Naive thymus-derived CD4-positive, alpha-beta T cell (primary cell): ENCODE measurements at regions not wholly inside any gene's neighbourhood (a gene's known extent, or its start where the extent isn't known, plus 50 kb on each side); places are given as distances from the start of the nearest gene placed in this dataset.
"Not testable (repeated sequence)": the region's sequence is repeated elsewhere in the genome, so short reads cannot be mapped to it uniquely, and the experiment has no call there.

Source experiments
- ATAC-seq: fragments of 150-1000 bp; cut with Tn5 transposase; 2 replicates; pipeline ENCODE4 v1.10.0; 2021; ENCODE audit warnings: mild to moderate bottlenecking, moderate library complexity
- CTCF ChIA-PET: fragments of 350-600 bp; sonication (Branson Sonifier 250); formaldehyde crosslinking; loops from one replicate; lab custom pipeline; 2021; ENCODE audit warnings: antibody characterized with exemption; lab: Charles Lee
- POLR2A ChIA-PET: fragments of 350-600 bp; sonication (Branson Sonifier 250); formaldehyde crosslinking; loops from one replicate; lab custom pipeline; 2021; ENCODE audit warnings: antibody characterized with exemption, inconsistent platforms; lab: Charles Lee
- DNase-seq, 9 donors: peaks; one replicate each; pipeline versions ENCODE4 v3.0.0 to v3.0.0-alpha.2; 2020 to 2022; ENCODE audit warnings: mixed read lengths in 1 of 9
- H3K27ac ChIP-seq: one replicate; pipeline ENCODE4 v1.7.0; 2013; ENCODE audit warnings: mild to moderate bottlenecking, low read depth, low read length, moderate library complexity
- H3K27me3 ChIP-seq, 2 donors: one replicate each; pipeline ENCODE4 v1.7.0; 2013; ENCODE audit warnings: low read length in 2 of 2, mild to moderate bottlenecking in 2 of 2, moderate library complexity in 2 of 2; ENCODE audit not compliant: control insufficient read depth in 2 of 2, insufficient read depth in 2 of 2
- H3K36me3 ChIP-seq, 3 experiments: 1 replicate in 2 of 3; 2 replicates in 1 of 3; pipeline ENCODE4 v1.7.0; 2013; ENCODE audit warnings: low read length in 3 of 3, mild to moderate bottlenecking in 3 of 3, moderate library complexity in 1 of 3; ENCODE audit not compliant: insufficient read depth in 3 of 3, control insufficient read depth in 2 of 3
- H3K4me1 ChIP-seq, 2 donors: one replicate each; pipeline ENCODE4 v1.7.0; 2013; ENCODE audit warnings: low read length in 2 of 2, mild to moderate bottlenecking in 2 of 2, moderate library complexity in 1 of 2; ENCODE audit not compliant: control insufficient read depth in 2 of 2, insufficient read depth in 2 of 2
- H3K4me3 ChIP-seq: 2 replicates; pipeline ENCODE4 v1.7.0; 2013; ENCODE audit warnings: mild to moderate bottlenecking, low read length
- H3K9me3 ChIP-seq, 3 experiments: 1 replicate in 2 of 3; 2 replicates in 1 of 3; pipeline ENCODE4 v1.7.0; 2013; ENCODE audit warnings: low read length in 3 of 3; ENCODE audit not compliant: control insufficient read depth in 2 of 3
- H3K27ac Mint-ChIP-seq, 9 donors: one replicate each; pipeline ENCODE4 v1.8.0; 2020 to 2022; ENCODE audit warnings: mixed read lengths in 9 of 9, mild to moderate bottlenecking in 8 of 9, moderate library complexity in 5 of 9, inconsistent platforms in 2 of 9
- H3K27me3 Mint-ChIP-seq, 5 donors: one replicate each; pipeline ENCODE4 v1.8.0; 2021 to 2022; ENCODE audit warnings: mixed read lengths in 5 of 5, mild to moderate bottlenecking in 1 of 5
- H3K36me3 Mint-ChIP-seq, 5 donors: one replicate each; pipeline ENCODE4 v1.8.0; 2020 to 2022; ENCODE audit warnings: mixed read lengths in 5 of 5, mild to moderate bottlenecking in 3 of 5, inconsistent platforms in 1 of 5
- H3K4me1 Mint-ChIP-seq, 7 donors: one replicate each; pipeline ENCODE4 v1.8.0; 2020 to 2022; ENCODE audit warnings: mixed read lengths in 7 of 7, mild to moderate bottlenecking in 3 of 7, inconsistent platforms in 1 of 7
- H3K4me3 Mint-ChIP-seq, 10 donors: one replicate each; pipeline ENCODE4 v1.8.0; 2020 to 2022; ENCODE audit warnings: mild to moderate bottlenecking in 10 of 10, mixed read lengths in 10 of 10, moderate library complexity in 6 of 10, inconsistent platforms in 2 of 10
- H3K9me3 Mint-ChIP-seq, 11 donors: one replicate each; pipeline ENCODE4 v1.8.0; 2020 to 2022; ENCODE audit warnings: mixed read lengths in 11 of 11, mild to moderate bottlenecking in 4 of 11, inconsistent platforms in 1 of 11, moderate library complexity in 1 of 11
- intact Hi-C, 2 donors: fragments of 100-400 bp; cut with micrococcal nuclease; formaldehyde crosslinking; loops; one replicate each; pipeline ENCODE4 v1.15.1; 2023

- Mint-ChIP-seq H3K9me3 (peaks cover 0 to 15% (median 4%) of the 10 kb centered on the region in 11 donors), H3K27me3 (no peaks in the 10 kb centered on the region), H3K36me3 (no peaks in the 10 kb centered on the region), H3K4me1 (no peaks in the 10 kb centered on the region), H3K4me3 (no peak overlapping the region), H3K27ac (no peak overlapping the region)
- no peaks in the 10 kb centered on the region for H3K36me3 ChIP-seq
- no peaks in the 10 kb centered on the region for H3K27me3 ChIP-seq
- no peak overlapping the region for H3K4me3 ChIP-seq
- POLR2A ChIA-PET, result no interaction called here
- H3K4me1 ChIP-seq, result no peaks in the 10 kb centered on the region
- H3K27ac ChIP-seq, result no peak overlapping the region
- ATAC-seq (no peak), DNase-seq (no peak)
- CTCF ChIA-PET, result no interaction called here
- no peaks in the 10 kb centered on the region for H3K9me3 ChIP-seq
- intact Hi-C loops, result no loop called here
These were observed 636.0 kb upstream of the TPK1 start for GRCh38 chr7:145471883-145472282.

GRCh38 chr7:145464287-145464686, 628.4 kb upstream of the TPK1 start:
- Histone ChIP-seq H3K4me1 (no peaks in the 10 kb centered on the region), H3K27ac (no peak overlapping the region), H3K36me3 (no peaks in the 10 kb centered on the region), H3K27me3 (no peaks in the 10 kb centered on the region), H3K4me3 (no peak overlapping the region), H3K9me3 (no peaks in the 10 kb centered on the region)
- ATAC-seq, result no peak
- Mint-ChIP-seq H3K4me3 (no peak overlapping the region), H3K9me3 (peaks cover 0 to 17% (median 5%) of the 10 kb centered on the region in 11 donors), H3K36me3 (no peaks in the 10 kb centered on the region), H3K4me1 (no peaks in the 10 kb centered on the region), H3K27me3 (no peaks in the 10 kb centered on the region), H3K27ac (no peak overlapping the region)
- CTCF ChIA-PET, result no interaction called here
- POLR2A ChIA-PET, result no interaction called here
- intact Hi-C loops, result loop anchor here in 1 of 2 donors (1.0 kb wide), 1 partner anchor 12 kb away; no protein-coding TSS in a partner anchor
- DNase-seq, result no peak

DNA sequence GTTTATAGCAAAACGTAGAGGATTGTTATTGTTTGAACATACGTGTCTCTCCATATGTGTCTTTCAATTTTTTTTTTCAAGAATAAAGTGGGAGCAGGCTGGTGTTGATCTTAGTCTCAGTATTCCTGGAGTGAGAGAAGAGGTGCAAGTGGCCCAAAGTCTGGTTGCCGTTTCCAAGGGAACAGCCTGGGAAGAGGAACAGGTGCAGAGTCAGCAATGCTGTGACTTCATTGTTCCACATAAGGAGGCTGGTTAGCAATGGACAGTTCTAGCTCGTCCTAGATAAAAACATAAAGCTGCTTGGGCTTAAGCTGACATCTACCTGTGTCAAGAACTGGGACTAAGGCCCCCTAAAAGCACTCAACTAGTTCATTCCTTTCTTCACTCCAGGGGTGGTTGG, 626.6 kb upstream of the TPK1 start:
- no peaks in the 10 kb centered on the region for H3K36me3 Mint-ChIP-seq
- H3K4me1 Mint-ChIP-seq, result no peaks in the 10 kb centered on the region
- Histone ChIP-seq H3K27ac (no peak overlapping the region), H3K9me3 (no peaks in the 10 kb centered on the region), H3K4me3 (no peak overlapping the region), H3K27me3 (no peaks in the 10 kb centered on the region), H3K4me1 (no peaks in the 10 kb centered on the region), H3K36me3 (no peaks in the 10 kb centered on the region)
- ChIA-PET POLR2A (no interaction called here), CTCF (no interaction called here)
- H3K27me3 Mint-ChIP-seq, result no peaks in the 10 kb centered on the region
- intact Hi-C loops, result no loop called here
- no peak for DNase-seq
- H3K4me3 Mint-ChIP-seq, result no peak overlapping the region
- no peak for ATAC-seq
- no peak overlapping the region for H3K27ac Mint-ChIP-seq
- H3K9me3 Mint-ChIP-seq, result peaks cover 0 to 16% (median 4%) of the 10 kb centered on the region in 11 donors

- CTCF ChIA-PET, result no interaction called here
- peaks cover 0 to 7% (median 0%) of the 10 kb centered on the region in 11 donors for H3K9me3 Mint-ChIP-seq
- H3K27me3 ChIP-seq, result no peaks in the 10 kb centered on the region
- no peak for DNase-seq
- no peak for ATAC-seq
- intact Hi-C loops, result no loop called here
- no peak overlapping the region for H3K27ac ChIP-seq
- no peak overlapping the region for H3K4me3 Mint-ChIP-seq
- H3K9me3 ChIP-seq, result no peaks in the 10 kb centered on the region
- POLR2A ChIA-PET, result no interaction called here
- no peaks in the 10 kb centered on the region for H3K27me3 Mint-ChIP-seq
- H3K36me3 ChIP-seq, result no peaks in the 10 kb centered on the region
- no peaks in the 10 kb centered on the region for H3K4me1 ChIP-seq
- no peaks in the 10 kb centered on the region for H3K36me3 Mint-ChIP-seq
- no peak overlapping the region for H3K27ac Mint-ChIP-seq
- H3K4me3 ChIP-seq, result no peak overlapping the region
- H3K4me1 Mint-ChIP-seq, result no peaks in the 10 kb centered on the region
These were observed 599.0 kb upstream of the TPK1 start for GRCh38 chr7:145434811-145435210.

DNA sequence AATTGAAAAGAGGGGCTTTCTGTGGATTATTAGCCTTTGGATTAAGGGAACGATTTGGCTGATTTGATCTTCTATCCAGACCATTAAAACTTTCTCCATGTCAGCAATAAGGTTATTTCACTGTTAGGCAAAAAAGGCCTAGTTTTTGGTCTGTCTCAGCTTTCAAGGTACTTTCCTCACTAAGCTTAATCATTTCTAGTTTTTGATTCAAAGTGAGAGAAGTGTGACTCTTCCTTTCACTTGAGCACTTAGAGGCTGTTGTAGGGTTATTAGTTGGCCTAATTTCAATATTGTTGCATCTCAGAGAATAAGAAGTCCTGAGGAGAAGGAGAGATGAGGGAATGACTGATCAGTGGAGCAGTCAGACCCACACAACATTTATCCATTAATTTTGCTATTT, 596.0 kb upstream of the TPK1 start:
- H3K4me1 Mint-ChIP-seq, result no peaks in the 10 kb centered on the region
- ATAC-seq (no peak), DNase-seq (no peak)
- no peak overlapping the region for H3K27ac Mint-ChIP-seq
- H3K4me3 ChIP-seq, result no peak overlapping the region
- no peaks in the 10 kb centered on the region for H3K27me3 ChIP-seq
- no peaks in the 10 kb centered on the region for H3K36me3 ChIP-seq
- H3K4me3 Mint-ChIP-seq, result no peak overlapping the region
- H3K4me1 ChIP-seq, result no peaks in the 10 kb centered on the region
- no peaks in the 10 kb centered on the region for H3K9me3 ChIP-seq
- H3K36me3 Mint-ChIP-seq, result no peaks in the 10 kb centered on the region
- peaks cover 0 to 7% (median 3%) of the 10 kb centered on the region in 11 donors for H3K9me3 Mint-ChIP-seq
- ChIA-PET POLR2A (no interaction called here), CTCF (no interaction called here)
- intact Hi-C loops, result no loop called here
- H3K27ac ChIP-seq, result no peak overlapping the region
- no peaks in the 10 kb centered on the region for H3K27me3 Mint-ChIP-seq

DNA sequence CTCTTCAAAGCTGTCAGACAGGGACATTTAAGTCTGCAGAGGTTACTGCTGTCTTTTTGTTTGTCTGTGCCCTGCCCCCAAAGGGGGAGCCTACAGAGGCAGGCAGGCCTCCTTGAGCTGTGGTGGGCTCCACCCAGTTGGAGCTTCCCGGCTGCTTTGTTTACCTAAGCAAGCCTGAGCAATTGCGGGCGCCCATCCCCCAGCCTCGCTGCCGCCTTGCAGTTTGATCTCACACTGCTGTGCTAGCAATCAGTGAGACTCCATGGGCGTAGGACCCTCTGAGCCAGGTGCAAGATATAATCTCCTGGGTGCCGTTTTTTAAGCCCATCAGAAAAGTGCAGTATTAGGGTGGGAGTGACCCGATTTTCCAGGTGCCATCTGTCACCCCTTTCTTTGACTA, 582.6 kb upstream of the TPK1 start:
- H3K4me1 Mint-ChIP-seq, DNase-seq, H3K4me3 ChIP-seq, CTCF ChIA-PET, H3K27ac Mint-ChIP-seq, H3K4me1 ChIP-seq, POLR2A ChIA-PET, ATAC-seq, H3K27ac ChIP-seq, H3K4me3 Mint-ChIP-seq, H3K36me3 ChIP-seq, H3K36me3 Mint-ChIP-seq, H3K27me3 Mint-ChIP-seq, H3K9me3 ChIP-seq, H3K27me3 ChIP-seq, intact Hi-C loops: not testable (repeated sequence)
- peaks cover 0 to 16% (median 6%) of the 10 kb centered on the region in 11 donors for H3K9me3 Mint-ChIP-seq

GRCh38 chr7:145411066-145411465, 575.2 kb upstream of the TPK1 start:
- no peak overlapping the region for H3K27ac ChIP-seq
- no peaks in the 10 kb centered on the region for H3K4me1 ChIP-seq
- no peaks in the 10 kb centered on the region for H3K9me3 ChIP-seq
- no peaks in the 10 kb centered on the region for H3K27me3 Mint-ChIP-seq
- H3K27ac Mint-ChIP-seq, result no peak overlapping the region
- no peaks in the 10 kb centered on the region for H3K27me3 ChIP-seq
- DNase-seq, result no peak
- no peaks in the 10 kb centered on the region for H3K4me1 Mint-ChIP-seq
- no peaks in the 10 kb centered on the region for H3K36me3 Mint-ChIP-seq
- ATAC-seq, result no peak
- ChIA-PET POLR2A (no interaction called here), CTCF (no interaction called here)
- H3K36me3 ChIP-seq, result no peaks in the 10 kb centered on the region
- peaks cover 0 to 13% (median 6%) of the 10 kb centered on the region in 11 donors for H3K9me3 Mint-ChIP-seq
- intact Hi-C loops, result no loop called here
- H3K4me3 Mint-ChIP-seq, result no peak overlapping the region
- no peak overlapping the region for H3K4me3 ChIP-seq
